ENCODE measurements at regions not wholly inside any gene's neighbourhood (a gene's known extent, or its start where the extent isn't known, plus 50 kb on each side); places are given as distances from the start of the nearest gene placed in this dataset.

GRCh38 chr14:101360054-101360911, 201.0 kb upstream of the DIO3 start:
- TF ChIP-seq CTCF (conservative IDR thresholded peaks at IDR 0.05; ENCODE audit: low read depth, low read length), result no peak
- TF ChIP-seq EZH2 (IDR thresholded peaks at IDR 0.05; ENCODE audit: borderline replicate concordance, low read depth, low read length, poor library complexity, severe bottlenecking), result no peak

Data from A673 (cell line).